ENCODE measurements at regions not wholly inside any gene's neighbourhood (a gene's known extent, or its start where the extent isn't known, plus 50 kb on each side); places are given as distances from the start of the nearest gene placed in this dataset.
"Not testable (repeated sequence)": the region's sequence is repeated elsewhere in the genome, so short reads cannot be mapped to it uniquely, and the experiment has no call there.

DNA sequence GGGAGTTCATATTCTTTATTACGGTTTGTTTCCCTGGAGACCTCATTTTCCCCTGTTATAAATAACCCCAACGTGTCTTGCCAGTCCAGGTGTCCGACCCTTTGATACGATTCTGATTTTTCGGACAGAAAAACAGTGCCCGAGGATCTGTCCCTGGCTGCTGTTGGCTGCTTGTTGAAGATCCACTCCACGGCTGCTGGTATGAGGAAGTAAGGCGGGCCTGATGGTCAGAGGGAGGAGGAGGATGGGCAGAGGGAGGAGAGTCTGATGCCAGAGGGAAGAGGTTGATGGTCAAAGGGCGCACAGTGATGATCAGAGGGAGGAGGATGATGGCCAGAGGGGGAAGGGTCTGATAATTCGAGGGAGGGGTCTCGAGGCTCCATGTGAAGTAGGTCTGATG is 99.9 kb downstream of the ATP6V0E2 start:
- TF ChIP-seq, protein P1, sequence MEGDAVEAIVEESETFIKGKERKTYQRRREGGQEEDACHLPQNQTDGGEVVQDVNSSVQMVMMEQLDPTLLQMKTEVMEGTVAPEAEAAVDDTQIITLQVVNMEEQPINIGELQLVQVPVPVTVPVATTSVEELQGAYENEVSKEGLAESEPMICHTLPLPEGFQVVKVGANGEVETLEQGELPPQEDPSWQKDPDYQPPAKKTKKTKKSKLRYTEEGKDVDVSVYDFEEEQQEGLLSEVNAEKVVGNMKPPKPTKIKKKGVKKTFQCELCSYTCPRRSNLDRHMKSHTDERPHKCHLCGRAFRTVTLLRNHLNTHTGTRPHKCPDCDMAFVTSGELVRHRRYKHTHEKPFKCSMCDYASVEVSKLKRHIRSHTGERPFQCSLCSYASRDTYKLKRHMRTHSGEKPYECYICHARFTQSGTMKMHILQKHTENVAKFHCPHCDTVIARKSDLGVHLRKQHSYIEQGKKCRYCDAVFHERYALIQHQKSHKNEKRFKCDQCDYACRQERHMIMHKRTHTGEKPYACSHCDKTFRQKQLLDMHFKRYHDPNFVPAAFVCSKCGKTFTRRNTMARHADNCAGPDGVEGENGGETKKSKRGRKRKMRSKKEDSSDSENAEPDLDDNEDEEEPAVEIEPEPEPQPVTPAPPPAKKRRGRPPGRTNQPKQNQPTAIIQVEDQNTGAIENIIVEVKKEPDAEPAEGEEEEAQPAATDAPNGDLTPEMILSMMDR (IDR thresholded peaks at IDR 0.05) = not testable (repeated sequence)
- not testable (repeated sequence) for TF ChIP-seq POLR2A (IDR thresholded peaks at IDR 0.05)

Data from stomach (tissue), 4 donors.